Osteoblast (primary cell): ENCODE measurements at regions not wholly inside any gene's neighbourhood (a gene's known extent, or its start where the extent isn't known, plus 50 kb on each side); places are given as distances from the start of the nearest gene placed in this dataset.

ENCODE experiments used
- DNase-seq: peaks from one replicate; pipeline ENCODE4 v3.0.0; 2011; ENCODE audit warnings: low spot score, mixed read lengths; ENCODE audit not compliant: insufficient read length; ENCODE audit errors: missing footprints
- H2AFZ ChIP-seq: 2 replicates; pipeline ENCODE4 v1.6.0; 2011; ENCODE audit warnings: mild to moderate bottlenecking, low read length
- H3K27ac ChIP-seq: 2 replicates; pipeline ENCODE4 v1.5.1; 2011; ENCODE audit warnings: mild to moderate bottlenecking, low read depth, low read length, moderate library complexity
- H3K27me3 ChIP-seq: 2 replicates; pipeline ENCODE4 v1.6.0; 2012; ENCODE audit warnings: mild to moderate bottlenecking, control low read depth, inconsistent platforms, low read length, moderate library complexity; ENCODE audit not compliant: insufficient read depth
- H3K36me3 ChIP-seq: 2 replicates; pipeline ENCODE4 v1.5.1; 2011; ENCODE audit warnings: mild to moderate bottlenecking, low read length, control low read depth, moderate library complexity; ENCODE audit not compliant: insufficient read depth
- H3K4me1 ChIP-seq: 2 replicates; pipeline ENCODE4 v1.5.1; 2011; ENCODE audit warnings: mild to moderate bottlenecking, low read length, control low read depth, moderate library complexity; ENCODE audit not compliant: insufficient read depth
- H3K4me2 ChIP-seq: 2 replicates; pipeline ENCODE4 v1.6.0; 2011; ENCODE audit warnings: mild to moderate bottlenecking, low read length; ENCODE audit not compliant: insufficient read depth
- H3K4me3 ChIP-seq: fragments of 200-600 bp; sonication (generic); 3 replicates; pipeline ENCODE4 v1.5.1; 2012; ENCODE audit warnings: mild to moderate bottlenecking, low read length, inconsistent platforms; ENCODE audit not compliant: insufficient read depth
- H3K79me2 ChIP-seq: 2 replicates; pipeline ENCODE4 v1.6.0; 2012; ENCODE audit warnings: mild to moderate bottlenecking, low read length, control low read depth, inconsistent platforms; ENCODE audit not compliant: insufficient read depth
- H3K9me3 ChIP-seq: 2 replicates; pipeline ENCODE4 v1.5.1; 2011; ENCODE audit warnings: low read depth, low read length, control low read depth
- H4K20me1 ChIP-seq: 2 replicates; pipeline ENCODE4 v1.6.0; 2012; ENCODE audit warnings: mild to moderate bottlenecking, low read length, control low read depth; ENCODE audit not compliant: insufficient read depth
- TF ChIP-seq, protein P1 (sequence below): IDR thresholded peaks from 2 replicates; pipeline ENCODE4 v1.5.1; 2011; ENCODE audit warnings: mild to moderate bottlenecking, low read depth, low read length, moderate library complexity; ENCODE audit errors: extremely low read depth

- H3K4me3 ChIP-seq = no peak overlapping the region
- H3K4me2 ChIP-seq = no peak overlapping the region
- no peaks in the 10 kb centered on the region for H3K27me3 ChIP-seq
- H3K36me3 ChIP-seq = no peaks in the 10 kb centered on the region
- H3K79me2 ChIP-seq = peaks cover 7% of the 10 kb centered on the region
- no peaks in the 10 kb centered on the region for H4K20me1 ChIP-seq
- no peak overlapping the region for H3K27ac ChIP-seq
- H3K9me3 ChIP-seq = no peaks in the 10 kb centered on the region
- H2AFZ ChIP-seq = no peak overlapping the region
- peaks cover 12% of the 10 kb centered on the region for H3K4me1 ChIP-seq
- DNase-seq = no peak
- TF ChIP-seq, protein P1, sequence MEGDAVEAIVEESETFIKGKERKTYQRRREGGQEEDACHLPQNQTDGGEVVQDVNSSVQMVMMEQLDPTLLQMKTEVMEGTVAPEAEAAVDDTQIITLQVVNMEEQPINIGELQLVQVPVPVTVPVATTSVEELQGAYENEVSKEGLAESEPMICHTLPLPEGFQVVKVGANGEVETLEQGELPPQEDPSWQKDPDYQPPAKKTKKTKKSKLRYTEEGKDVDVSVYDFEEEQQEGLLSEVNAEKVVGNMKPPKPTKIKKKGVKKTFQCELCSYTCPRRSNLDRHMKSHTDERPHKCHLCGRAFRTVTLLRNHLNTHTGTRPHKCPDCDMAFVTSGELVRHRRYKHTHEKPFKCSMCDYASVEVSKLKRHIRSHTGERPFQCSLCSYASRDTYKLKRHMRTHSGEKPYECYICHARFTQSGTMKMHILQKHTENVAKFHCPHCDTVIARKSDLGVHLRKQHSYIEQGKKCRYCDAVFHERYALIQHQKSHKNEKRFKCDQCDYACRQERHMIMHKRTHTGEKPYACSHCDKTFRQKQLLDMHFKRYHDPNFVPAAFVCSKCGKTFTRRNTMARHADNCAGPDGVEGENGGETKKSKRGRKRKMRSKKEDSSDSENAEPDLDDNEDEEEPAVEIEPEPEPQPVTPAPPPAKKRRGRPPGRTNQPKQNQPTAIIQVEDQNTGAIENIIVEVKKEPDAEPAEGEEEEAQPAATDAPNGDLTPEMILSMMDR = no peak
These were observed 225.0 kb upstream of the ZNF32 start for GRCh38 chr10:43873717-43874116.

DNA sequence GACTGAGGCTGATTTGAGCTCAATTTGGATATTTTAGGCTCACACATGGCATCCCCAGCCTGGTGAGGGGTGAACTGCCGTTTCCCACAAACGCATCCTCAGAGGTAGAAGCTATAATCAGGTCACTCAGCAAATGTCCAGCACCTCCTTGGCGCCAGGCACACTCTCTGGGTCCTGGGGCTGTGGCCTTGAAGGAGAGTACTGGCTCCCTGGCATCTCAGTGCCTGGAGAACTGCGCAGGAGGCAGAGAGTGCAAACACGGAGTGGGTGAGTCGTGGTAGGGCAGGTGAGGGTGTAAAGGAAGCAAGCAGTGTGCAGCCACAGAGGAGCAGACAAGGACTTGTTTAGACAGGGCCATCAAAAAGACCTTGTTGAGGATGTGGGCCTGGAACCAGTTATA, 224.0 kb upstream of the ZNF32 start:
- H2AFZ ChIP-seq = no peak overlapping the region
- no peak overlapping the region for H3K4me2 ChIP-seq
- TF ChIP-seq, protein P1 = no peak
- H3K4me3 ChIP-seq = no peak overlapping the region
- H3K36me3 ChIP-seq = no peaks in the 10 kb centered on the region
- no peaks in the 10 kb centered on the region for H3K27me3 ChIP-seq
- no peak overlapping the region for H3K27ac ChIP-seq
- DNase-seq = no peak
- peaks cover 7% of the 10 kb centered on the region for H3K79me2 ChIP-seq
- no peaks in the 10 kb centered on the region for H3K9me3 ChIP-seq
- peaks cover 18% of the 10 kb centered on the region for H3K4me1 ChIP-seq
- no peaks in the 10 kb centered on the region for H4K20me1 ChIP-seq

- Histone ChIP-seq H3K4me3 (no peak overlapping the region), H3K9me3 (no peaks in the 10 kb centered on the region), H4K20me1 (no peaks in the 10 kb centered on the region), H3K36me3 (no peaks in the 10 kb centered on the region), H3K4me2 (no peak overlapping the region), H3K4me1 (peaks cover 22% of the 10 kb centered on the region), H2AFZ (no peak overlapping the region), H3K27ac (no peak overlapping the region), H3K27me3 (no peaks in the 10 kb centered on the region), H3K79me2 (peaks cover 7% of the 10 kb centered on the region)
- DNase-seq = no peak
- TF ChIP-seq, protein P1 = no peak
These were observed 222.9 kb upstream of the ZNF32 start for GRCh38 chr10:43871545-43871944.

DNA sequence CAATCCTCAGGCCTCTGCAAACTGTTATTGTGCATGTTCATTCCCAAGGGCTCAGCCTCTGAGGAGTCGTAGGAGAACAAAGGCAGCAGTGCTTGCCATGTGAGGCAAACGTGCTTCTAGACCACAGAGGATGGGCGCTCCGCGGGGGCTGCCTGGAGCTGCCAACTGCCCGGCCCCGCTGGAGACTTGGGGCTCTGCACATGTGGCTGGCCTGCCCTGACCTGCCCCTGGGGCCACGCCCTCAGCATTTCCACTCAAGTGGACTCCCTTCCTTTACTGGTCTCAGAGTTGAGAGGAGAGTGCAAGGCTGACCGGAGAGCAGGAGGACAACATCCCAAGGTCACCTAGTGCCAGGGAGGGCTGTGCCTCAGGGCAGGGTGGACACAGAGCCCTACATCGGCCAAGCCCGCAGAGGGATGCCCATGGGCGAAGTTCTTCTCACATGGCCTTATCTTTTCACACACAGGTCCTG, 222.3 kb upstream of the ZNF32 start:
- H3K36me3 ChIP-seq = no peaks in the 10 kb centered on the region
- peaks cover 7% of the 10 kb centered on the region for H3K79me2 ChIP-seq
- peaks cover 22% of the 10 kb centered on the region for H3K4me1 ChIP-seq
- no peak overlapping the region for H2AFZ ChIP-seq
- H3K27ac ChIP-seq = no peak overlapping the region
- no peaks in the 10 kb centered on the region for H4K20me1 ChIP-seq
- H3K4me2 ChIP-seq = no peak overlapping the region
- no peaks in the 10 kb centered on the region for H3K27me3 ChIP-seq
- DNase-seq = no peak
- TF ChIP-seq, protein P1 = no peak
- no peak overlapping the region for H3K4me3 ChIP-seq
- no peaks in the 10 kb centered on the region for H3K9me3 ChIP-seq
